Activated T-helper 2 cell treated with anti-CD3 and anti-CD28 coated beads, Interferon-gamma antibody, Interleukin-2, Interleukin-4, amounts not matched to agents 10 μg/mL and 5 μg/mL and 100 μg/mL, durations not matched to agents 14 hours and 24 hours and 36 hours (primary cell): ENCODE measurements at regions not wholly inside any gene's neighbourhood (a gene's known extent, or its start where the extent isn't known, plus 50 kb on each side); places are given as distances from the start of the nearest gene placed in this dataset.

ENCODE experiments used
- DNase-seq: peaks from one replicate; pipeline ENCODE4 v3.0.0; 2021; ENCODE audit warnings: low spot score
- H3K27ac Mint-ChIP-seq: one replicate; pipeline ENCODE4 v1.8.0; 2021; ENCODE audit warnings: mixed read lengths
- H3K27me3 Mint-ChIP-seq: one replicate; pipeline ENCODE4 v1.8.0; 2021; ENCODE audit warnings: low read depth, mixed read lengths
- H3K36me3 Mint-ChIP-seq: one replicate; pipeline ENCODE4 v1.8.0; 2021; ENCODE audit warnings: low read depth, mixed read lengths
- H3K4me1 Mint-ChIP-seq: one replicate; pipeline ENCODE4 v1.8.0; 2021; ENCODE audit warnings: low read depth, mixed read lengths
- H3K4me3 Mint-ChIP-seq: one replicate; pipeline ENCODE4 v1.8.0; 2021; ENCODE audit warnings: low read depth, mild to moderate bottlenecking, moderate library complexity, mixed read lengths
- H3K9me3 Mint-ChIP-seq: one replicate; pipeline ENCODE4 v1.8.0; 2021; ENCODE audit warnings: mixed read lengths
- intact Hi-C: fragments of 100-400 bp; cut with micrococcal nuclease; formaldehyde crosslinking; loops from one replicate; pipeline ENCODE4 v1.15.1; 2023

DNA sequence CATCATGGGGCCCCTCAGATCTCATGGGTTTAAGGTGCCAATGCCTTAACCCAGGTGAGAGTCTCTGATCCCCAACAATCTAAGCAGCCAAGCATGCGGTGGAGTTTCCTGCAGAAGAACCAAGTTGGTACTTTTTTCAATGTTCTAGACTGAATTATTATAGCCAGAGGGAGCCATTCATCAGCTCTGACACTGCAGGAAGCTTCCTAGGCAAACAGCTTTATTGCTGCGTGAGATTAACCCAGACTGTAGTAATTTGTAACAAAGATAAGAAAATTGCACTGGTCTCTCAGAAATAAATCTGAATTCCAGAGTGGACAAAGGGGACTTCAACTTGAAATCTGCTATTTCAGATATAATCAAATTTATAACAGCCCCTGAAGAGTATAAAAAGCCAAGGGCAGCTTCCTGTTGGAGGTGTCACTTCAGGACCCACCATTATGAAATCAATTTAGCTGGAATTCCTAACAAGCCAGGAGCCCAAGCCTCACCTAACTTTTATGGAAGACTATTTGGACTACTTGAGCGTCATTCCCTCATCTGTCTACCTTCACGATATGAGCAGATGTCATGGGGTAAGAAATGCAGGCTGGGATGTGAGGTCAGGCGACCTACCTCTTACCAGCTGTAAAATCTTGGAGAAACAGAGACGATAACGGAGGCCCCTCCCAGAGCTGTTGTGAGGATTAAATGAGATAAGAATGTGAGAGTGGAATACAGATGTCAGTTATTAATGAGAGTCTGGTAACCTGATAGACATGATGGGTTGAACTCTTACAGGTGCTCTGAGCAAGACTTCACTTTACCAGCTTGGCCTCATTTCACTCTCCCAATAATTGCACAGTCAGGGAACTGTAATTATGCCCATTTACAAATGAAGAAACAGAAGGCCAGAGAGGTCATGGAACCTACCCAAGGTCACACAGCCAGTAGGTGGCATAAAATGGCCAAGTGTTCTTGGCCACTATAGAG is 135.1 kb downstream of the RRAGC start:
- H3K36me3 Mint-ChIP-seq = no peaks in the 10 kb centered on the region
- H3K4me3 Mint-ChIP-seq = no peak overlapping the region
- intact Hi-C loops = no loop called here
- no peaks in the 10 kb centered on the region for H3K4me1 Mint-ChIP-seq
- no peaks in the 10 kb centered on the region for H3K9me3 Mint-ChIP-seq
- no peak for DNase-seq
- peaks cover 41% of the 10 kb centered on the region for H3K27me3 Mint-ChIP-seq
- H3K27ac Mint-ChIP-seq = no peak overlapping the region

DNA sequence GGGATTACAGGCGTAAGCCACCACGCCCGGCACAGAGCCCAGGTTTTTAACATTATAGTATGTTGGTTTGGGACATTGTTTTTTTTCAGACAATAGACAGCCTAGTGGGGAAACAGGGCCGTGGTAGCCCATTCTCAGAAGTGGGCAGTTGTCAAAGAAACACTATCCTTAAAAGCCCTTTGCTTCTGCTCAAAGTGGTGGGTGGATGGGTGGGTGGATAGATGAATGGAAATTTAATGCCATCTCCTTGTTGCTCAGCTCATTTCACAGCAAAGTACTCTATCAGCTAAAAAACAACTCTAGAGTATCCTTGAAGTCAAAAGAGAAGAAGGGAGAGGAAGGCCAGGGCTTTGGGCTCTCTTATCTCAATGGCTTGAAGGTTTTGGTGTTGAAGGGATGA is 137.8 kb downstream of the RRAGC start:
- Mint-ChIP-seq H3K27me3 (peaks cover 22% of the 10 kb centered on the region), H3K4me3 (no peak overlapping the region)

DNA sequence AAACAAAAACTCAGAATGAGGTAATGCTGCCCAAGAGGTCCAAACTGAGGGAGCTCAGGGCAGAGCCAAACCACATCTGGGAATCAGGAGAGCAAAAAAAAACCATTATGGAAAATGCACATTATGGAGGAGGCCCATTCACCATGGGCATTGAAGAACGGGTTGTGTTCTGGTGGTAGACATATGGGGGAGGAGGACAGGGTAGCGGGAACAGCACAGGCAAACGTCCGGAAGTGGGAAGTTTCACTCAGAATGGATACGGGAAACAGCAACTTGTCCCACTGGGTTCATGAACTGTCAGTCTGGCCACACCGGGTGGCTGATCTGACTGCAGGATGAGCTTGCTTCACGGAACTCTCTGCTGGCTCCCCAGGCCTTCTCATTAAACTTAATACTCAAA is 139.7 kb downstream of the RRAGC start:
- H3K4me1 Mint-ChIP-seq = no peaks in the 10 kb centered on the region
- no peak overlapping the region for H3K4me3 Mint-ChIP-seq
- no peaks in the 10 kb centered on the region for H3K36me3 Mint-ChIP-seq
- H3K9me3 Mint-ChIP-seq = no peaks in the 10 kb centered on the region
- no peak overlapping the region for H3K27ac Mint-ChIP-seq
- intact Hi-C loops = no loop called here
- peaks cover 8% of the 10 kb centered on the region for H3K27me3 Mint-ChIP-seq
- no peak for DNase-seq

More for the DNA sequence above, 137.8 kb downstream of the RRAGC start:
- no peak overlapping the region for H3K27ac Mint-ChIP-seq
- H3K4me1 Mint-ChIP-seq = no peaks in the 10 kb centered on the region
- intact Hi-C loops = no loop called here
- no peak for DNase-seq
- no peaks in the 10 kb centered on the region for H3K36me3 Mint-ChIP-seq
- no peaks in the 10 kb centered on the region for H3K9me3 Mint-ChIP-seq

DNA sequence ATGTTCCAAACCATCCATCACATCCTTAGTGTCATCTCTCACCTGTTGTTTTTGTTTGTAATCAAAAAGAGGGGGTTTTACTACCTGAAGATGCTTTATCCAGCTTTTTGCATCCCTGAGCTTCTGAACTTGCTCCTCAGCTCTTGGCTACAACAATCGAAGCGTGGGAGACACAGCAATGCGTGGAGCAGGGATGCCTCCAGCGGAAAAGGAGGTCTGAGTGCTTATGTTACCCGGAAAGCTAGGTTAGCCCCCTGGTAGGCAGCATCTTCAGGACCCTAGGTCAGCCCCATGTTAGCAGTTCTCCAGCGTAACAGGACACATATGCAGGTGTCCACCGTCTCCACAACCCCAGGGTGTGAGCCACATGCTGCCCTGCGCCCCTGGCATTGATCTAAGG is 141.5 kb downstream of the RRAGC start:
- intact Hi-C loops = no loop called here
- Mint-ChIP-seq H3K27ac (no peak overlapping the region), H3K27me3 (no peaks in the 10 kb centered on the region), H3K9me3 (no peaks in the 10 kb centered on the region), H3K4me1 (no peaks in the 10 kb centered on the region), H3K36me3 (no peaks in the 10 kb centered on the region), H3K4me3 (no peak overlapping the region)
- no peak for DNase-seq

DNA sequence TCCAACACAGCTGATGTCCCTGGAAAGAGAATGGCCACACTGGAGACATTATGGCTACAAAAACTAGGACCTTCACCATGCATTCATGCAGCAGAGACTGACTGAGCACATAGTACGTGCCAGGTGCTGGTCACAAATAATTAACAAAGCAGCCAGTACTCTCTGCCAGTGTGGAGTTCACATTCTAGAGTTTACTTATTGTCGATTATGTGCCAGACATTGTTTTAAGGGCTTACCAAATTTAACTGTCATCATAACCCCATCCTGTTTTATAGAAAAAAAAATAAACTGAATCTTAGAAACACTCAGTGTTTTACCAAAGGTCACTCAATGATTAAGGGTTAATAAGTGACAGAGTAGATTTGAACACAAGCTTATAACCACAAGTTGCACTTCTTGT is 143.3 kb downstream of the RRAGC start:
- intact Hi-C loops = no loop called here
- no peaks in the 10 kb centered on the region for H3K9me3 Mint-ChIP-seq
- H3K4me3 Mint-ChIP-seq = no peak overlapping the region
- no peak overlapping the region for H3K27ac Mint-ChIP-seq
- DNase-seq = no peak
- no peaks in the 10 kb centered on the region for H3K27me3 Mint-ChIP-seq
- H3K36me3 Mint-ChIP-seq = no peaks in the 10 kb centered on the region
- H3K4me1 Mint-ChIP-seq = no peaks in the 10 kb centered on the region

DNA sequence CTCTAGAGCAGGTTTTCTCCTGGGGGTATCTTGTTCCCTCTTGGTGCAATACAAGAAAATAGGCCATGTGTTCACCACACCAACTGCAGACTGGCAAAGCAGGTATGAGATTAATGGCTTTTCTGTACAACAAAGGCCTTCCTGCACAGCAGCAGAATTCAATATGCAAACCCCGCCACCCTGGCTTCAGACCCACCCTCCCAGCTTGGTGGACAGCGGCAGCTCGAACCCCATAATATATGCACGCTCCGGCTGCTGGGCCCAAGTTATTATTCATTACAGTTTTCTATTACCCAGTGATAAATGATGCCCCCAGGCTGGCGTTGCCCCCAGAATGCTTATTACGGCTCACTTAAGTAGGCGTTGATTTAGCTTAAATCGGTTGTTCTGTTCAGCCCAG is 144.2 kb downstream of the RRAGC start:
- no peak overlapping the region for H3K4me3 Mint-ChIP-seq
- no peaks in the 10 kb centered on the region for H3K4me1 Mint-ChIP-seq
- intact Hi-C loops = no loop called here
- no peaks in the 10 kb centered on the region for H3K36me3 Mint-ChIP-seq
- DNase-seq = no peak
- H3K9me3 Mint-ChIP-seq = no peaks in the 10 kb centered on the region
- H3K27ac Mint-ChIP-seq = no peak overlapping the region
- no peaks in the 10 kb centered on the region for H3K27me3 Mint-ChIP-seq

DNA sequence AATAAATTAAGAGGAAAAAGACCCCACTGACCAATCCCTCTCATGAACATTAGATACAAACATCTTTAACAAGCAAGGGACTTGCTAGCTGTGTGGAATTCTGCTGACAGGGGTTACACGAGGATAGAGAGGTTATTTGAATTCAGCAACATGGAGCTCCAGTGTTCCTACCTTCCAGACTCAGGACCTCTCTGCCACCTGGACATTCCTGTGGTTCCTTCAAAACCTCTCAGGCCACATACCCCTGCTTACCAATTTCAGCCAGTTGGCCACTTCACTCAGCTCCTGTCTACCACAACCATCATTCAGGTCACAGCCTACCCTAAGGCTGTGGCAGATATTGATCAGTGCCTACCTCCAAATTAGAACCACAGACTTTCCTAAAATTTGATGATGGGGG is 147.5 kb downstream of the RRAGC start:
- intact Hi-C loops = no loop called here
- H3K27ac Mint-ChIP-seq = no peak overlapping the region
- no peaks in the 10 kb centered on the region for H3K4me1 Mint-ChIP-seq
- no peaks in the 10 kb centered on the region for H3K27me3 Mint-ChIP-seq
- DNase-seq = no peak
- no peaks in the 10 kb centered on the region for H3K36me3 Mint-ChIP-seq
- no peaks in the 10 kb centered on the region for H3K9me3 Mint-ChIP-seq
- H3K4me3 Mint-ChIP-seq = no peak overlapping the region

DNA sequence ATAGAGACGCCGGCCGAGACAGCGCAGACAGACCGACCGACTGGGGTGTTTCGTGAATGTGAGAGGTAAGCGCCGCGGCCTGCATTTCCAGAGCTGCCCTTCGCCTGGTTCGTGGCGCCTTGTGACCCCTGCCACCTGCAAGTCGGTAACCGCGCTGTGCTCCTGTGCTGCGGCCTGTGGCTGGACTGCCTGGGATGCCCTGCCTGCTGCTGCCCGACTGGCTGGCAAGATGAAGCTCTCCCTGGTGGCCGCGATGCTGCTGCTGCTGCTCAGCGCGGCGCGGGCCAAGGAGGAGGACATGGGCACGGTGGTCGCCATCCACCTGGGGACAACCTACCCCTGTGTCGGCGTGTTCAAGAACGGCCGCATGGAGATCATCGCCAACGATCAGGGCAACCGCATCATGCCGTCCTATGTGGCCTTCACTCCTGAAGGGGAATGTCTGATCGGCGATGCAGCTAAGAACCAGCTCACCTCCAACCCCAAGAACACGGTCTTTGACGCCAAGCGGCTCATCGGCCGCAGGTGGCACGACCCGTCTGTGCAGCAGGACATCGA is 150.8 kb downstream of the RRAGC start:
- Mint-ChIP-seq H3K27ac (no peak overlapping the region), H3K27me3 (peaks cover 5% of the 10 kb centered on the region), H3K4me1 (no peaks in the 10 kb centered on the region), H3K36me3 (no peaks in the 10 kb centered on the region), H3K4me3 (no peak overlapping the region), H3K9me3 (peaks cover 12% of the 10 kb centered on the region)
- DNase-seq = no peak
- intact Hi-C loops = no loop called here

DNA sequence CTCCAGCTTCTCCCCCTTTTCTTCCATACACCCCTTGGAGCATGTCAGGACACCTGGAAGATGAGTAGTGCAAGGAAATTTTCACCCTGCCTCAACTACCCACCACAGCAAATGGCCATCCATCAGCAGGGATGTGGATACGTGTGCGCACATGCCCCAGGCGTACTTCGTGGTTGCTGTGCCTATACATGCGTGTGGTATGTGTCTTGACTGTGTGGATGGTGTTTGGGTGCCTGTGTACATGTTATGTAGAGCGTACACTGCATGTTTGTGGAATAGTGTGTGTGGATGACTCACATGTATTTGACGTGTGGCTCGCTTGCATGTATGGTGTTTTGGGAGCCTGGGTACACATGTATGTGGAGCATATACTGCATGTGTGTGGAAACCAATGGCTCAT is 158.5 kb downstream of the RRAGC start:
- Mint-ChIP-seq H3K4me1 (no peaks in the 10 kb centered on the region), H3K9me3 (peaks cover 7% of the 10 kb centered on the region), H3K36me3 (no peaks in the 10 kb centered on the region), H3K27me3 (peaks cover 9% of the 10 kb centered on the region), H3K27ac (no peak overlapping the region), H3K4me3 (no peak overlapping the region)
- intact Hi-C loops = no loop called here
- DNase-seq = no peak

DNA sequence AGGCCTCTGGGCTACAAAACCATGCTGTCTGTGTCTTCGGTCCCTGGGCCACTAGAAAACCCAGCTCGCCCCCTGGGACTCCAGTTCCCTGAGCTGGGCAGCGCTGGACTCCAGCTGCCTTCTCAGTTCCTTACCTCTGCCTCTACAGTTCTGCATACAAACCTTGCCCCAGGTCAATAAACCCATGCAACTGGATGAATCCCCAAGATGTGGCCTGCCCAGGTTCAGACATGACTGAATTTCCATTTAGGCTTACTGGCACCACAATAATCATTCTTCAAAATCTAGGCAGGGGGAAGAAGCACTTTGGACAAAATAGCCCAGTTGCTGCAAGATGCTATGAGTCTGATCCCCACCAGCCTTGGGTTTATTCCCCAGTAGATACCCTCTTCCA is 159.5 kb downstream of the RRAGC start:
- peaks cover 2% of the 10 kb centered on the region for H3K9me3 Mint-ChIP-seq
- no peak overlapping the region for H3K27ac Mint-ChIP-seq
- peaks cover 9% of the 10 kb centered on the region for H3K27me3 Mint-ChIP-seq
- H3K4me3 Mint-ChIP-seq = no peak overlapping the region
- no peak for DNase-seq
- intact Hi-C loops = no loop called here
- H3K4me1 Mint-ChIP-seq = no peaks in the 10 kb centered on the region
- no peaks in the 10 kb centered on the region for H3K36me3 Mint-ChIP-seq

DNA sequence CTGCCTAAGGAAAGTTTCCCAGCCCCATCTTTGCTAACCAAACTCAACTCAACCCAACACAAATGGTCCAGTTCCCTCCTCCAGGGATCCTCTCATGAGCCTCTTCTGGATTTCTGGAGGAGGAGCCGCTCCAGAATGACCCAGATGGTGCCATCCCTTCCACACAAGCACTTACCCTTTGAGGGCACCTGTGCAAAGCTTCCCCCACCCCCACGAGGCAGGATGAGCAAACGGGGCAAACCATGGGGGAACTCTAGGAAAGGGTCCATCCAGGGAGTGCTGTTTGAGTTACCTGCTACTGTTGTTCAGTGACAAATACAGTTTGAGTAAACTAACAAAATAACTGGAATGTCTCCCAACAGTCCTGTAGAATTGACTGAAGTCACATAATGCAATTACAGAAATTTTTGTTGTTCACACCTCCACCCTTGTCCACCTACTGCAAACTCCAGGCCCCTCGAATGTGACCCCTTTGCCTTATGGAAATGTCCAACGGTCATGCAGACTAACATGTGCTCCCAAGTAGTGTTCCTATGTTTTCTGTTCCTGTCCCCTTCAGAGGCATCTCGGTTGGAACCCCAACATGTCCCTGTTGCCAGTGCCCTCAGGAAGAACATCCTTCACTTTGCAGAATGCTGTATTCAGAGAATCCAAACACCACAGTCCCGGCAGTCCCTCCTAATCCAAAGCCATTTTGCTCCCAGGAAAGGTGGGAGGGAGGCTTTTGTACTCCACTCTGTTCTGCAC is 160.1 kb downstream of the RRAGC start:
- Mint-ChIP-seq H3K4me3 (no peak overlapping the region), H3K4me1 (no peaks in the 10 kb centered on the region), H3K9me3 (no peaks in the 10 kb centered on the region), H3K36me3 (no peaks in the 10 kb centered on the region), H3K27ac (no peak overlapping the region), H3K27me3 (peaks cover 9% of the 10 kb centered on the region)
- intact Hi-C loops = no loop called here
- DNase-seq = no peak

DNA sequence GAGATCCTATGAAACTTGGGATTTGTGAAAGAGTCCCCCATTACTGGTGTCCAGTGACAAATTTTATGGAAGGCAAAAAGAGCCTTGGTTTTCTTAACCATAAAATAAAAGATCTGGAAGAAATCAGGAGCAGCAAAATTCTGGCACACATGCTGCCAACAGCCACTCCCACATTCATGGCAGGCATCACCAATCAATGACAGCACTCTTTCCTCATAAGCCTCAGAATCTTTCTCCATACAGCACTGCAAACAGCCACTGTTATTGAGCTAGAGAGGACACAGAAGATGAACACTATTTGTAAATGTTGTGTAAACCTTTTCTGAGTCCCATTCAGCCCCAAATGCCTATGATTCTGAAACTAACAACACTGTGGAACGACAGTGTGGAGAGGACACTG is 162.2 kb downstream of the RRAGC start:
- Mint-ChIP-seq H3K27ac (no peak overlapping the region), H3K36me3 (no peaks in the 10 kb centered on the region), H3K4me3 (no peak overlapping the region), H3K4me1 (no peaks in the 10 kb centered on the region), H3K9me3 (no peaks in the 10 kb centered on the region), H3K27me3 (no peaks in the 10 kb centered on the region)
- intact Hi-C loops = no loop called here
- DNase-seq = no peak

DNA sequence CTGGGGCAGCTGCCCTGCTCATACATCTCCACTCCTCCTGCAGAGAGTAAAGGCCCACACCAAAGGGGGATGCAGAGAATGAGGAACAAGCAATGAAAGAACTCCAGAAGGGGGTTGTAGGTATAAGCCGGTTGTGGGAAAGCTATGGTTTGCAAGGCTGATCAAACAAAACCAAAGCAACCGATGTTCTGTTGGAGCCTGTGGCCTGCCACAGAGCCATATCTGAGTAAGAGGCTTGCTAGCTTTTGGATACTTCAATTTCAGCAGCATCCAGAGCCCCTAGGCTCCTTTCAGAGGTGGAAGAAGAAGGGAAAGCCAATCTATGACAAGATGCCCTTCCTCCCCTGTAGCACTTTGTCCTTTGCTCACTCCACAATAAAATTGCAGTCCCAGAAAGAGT is 163.2 kb downstream of the RRAGC start:
- intact Hi-C loops = no loop called here
- Mint-ChIP-seq H3K4me3 (no peak overlapping the region), H3K27ac (no peak overlapping the region), H3K27me3 (peaks cover 3% of the 10 kb centered on the region), H3K4me1 (no peaks in the 10 kb centered on the region), H3K36me3 (no peaks in the 10 kb centered on the region), H3K9me3 (no peaks in the 10 kb centered on the region)
- DNase-seq = no peak
